ENCODE measurements at regions not wholly inside any gene's neighbourhood (a gene's known extent, or its start where the extent isn't known, plus 50 kb on each side); places are given as distances from the start of the nearest gene placed in this dataset.

GRCh38 chr5:138663561-138663960, 88.4 kb upstream of the HSPA9 start:
- POLR2A ChIA-PET, result interaction anchor here (0.5 to 0.9 kb wide), 2 partner anchors 10 to 14 kb away, joined by 3 to 4 read pairs; no protein-coding TSS in a partner anchor
- CTCF ChIA-PET, result no interaction called here
- Mint-ChIP-seq H3K27me3 (peaks cover 78 to 94% of the 10 kb centered on the region in 2 donors), H3K9me3 (peaks cover 0 to 6% (median 0%) of the 10 kb centered on the region in 5 donors), H3K4me1 (peaks cover 23 to 28% (median 24%) of the 10 kb centered on the region in 3 donors), H3K36me3 (no peaks in the 10 kb centered on the region), H3K27ac (peak overlapping the region in 1 of 8 donors; percentile 15), H3K4me3 (peak overlapping the region in 1 of 7 donors; percentile 20)
- Histone ChIP-seq H3K27me3 (ENCODE audit: insufficient read depth, low read length, poor library complexity, severe bottlenecking) (peaks cover 81% of the 10 kb centered on the region), H3K36me3 (ENCODE audit: insufficient read depth, low read length) (no peaks in the 10 kb centered on the region), H3K27ac (ENCODE audit: low read depth, low read length) (no peak overlapping the region), H3K9me3 (ENCODE audit: low read length) (no peaks in the 10 kb centered on the region), H3K4me3 (ENCODE audit: low read length) (no peak overlapping the region), H3K4me1 (ENCODE audit: insufficient read depth, low read length) (peaks cover 24% of the 10 kb centered on the region)
- no peak for DNase-seq

- peak overlapping the region; percentile 3 for H3K4me3 ChIP-seq (ENCODE audit: low read length)
- POLR2A ChIA-PET, result no interaction called here
- Mint-ChIP-seq H3K4me1 (peaks cover 18 to 22% (median 18%) of the 10 kb centered on the region in 3 donors), H3K36me3 (no peaks in the 10 kb centered on the region), H3K9me3 (peaks cover 0 to 6% (median 0%) of the 10 kb centered on the region in 5 donors), H3K27me3 (peaks cover 75 to 90% of the 10 kb centered on the region in 2 donors), H3K27ac (peak overlapping the region in 3 of 8 donors; percentile 1 to 48 (median 1)), H3K4me3 (peak overlapping the region in 1 of 7 donors; percentile 27)
- CTCF ChIA-PET, result no interaction called here
- peaks cover 18% of the 10 kb centered on the region for H3K4me1 ChIP-seq (ENCODE audit: insufficient read depth, low read length)
- H3K27me3 ChIP-seq (ENCODE audit: insufficient read depth, low read length, poor library complexity, severe bottlenecking), result peaks cover 79% of the 10 kb centered on the region
- H3K9me3 ChIP-seq (ENCODE audit: low read length), result no peaks in the 10 kb centered on the region
- DNase-seq, result peak in 2 of 5 donors; percentile 56 to 57
- no peaks in the 10 kb centered on the region for H3K36me3 ChIP-seq (ENCODE audit: insufficient read depth, low read length)
- no peak overlapping the region for H3K27ac ChIP-seq (ENCODE audit: low read depth, low read length)
These were observed 87.8 kb upstream of the HSPA9 start for GRCh38 chr5:138663009-138663408.

GRCh38 chr5:138662599-138662998, 87.4 kb upstream of the HSPA9 start:
- H3K4me1 Mint-ChIP-seq, result peaks cover 14 to 18% (median 15%) of the 10 kb centered on the region in 3 donors
- H3K27me3 Mint-ChIP-seq, result peaks cover 73 to 87% of the 10 kb centered on the region in 2 donors
- Histone ChIP-seq H3K27me3 (ENCODE audit: insufficient read depth, low read length, poor library complexity, severe bottlenecking) (peaks cover 77% of the 10 kb centered on the region), H3K9me3 (ENCODE audit: low read length) (no peaks in the 10 kb centered on the region), H3K4me3 (ENCODE audit: low read length) (peak overlapping the region; percentile 3), H3K36me3 (ENCODE audit: insufficient read depth, low read length) (no peaks in the 10 kb centered on the region), H3K27ac (ENCODE audit: low read depth, low read length) (no peak overlapping the region), H3K4me1 (ENCODE audit: insufficient read depth, low read length) (peaks cover 15% of the 10 kb centered on the region)
- DNase-seq, result no peak
- H3K9me3 Mint-ChIP-seq, result peaks cover 0 to 6% (median 0%) of the 10 kb centered on the region in 5 donors
- H3K27ac Mint-ChIP-seq, result peak overlapping the region in 3 of 8 donors; percentile 1 to 48 (median 1)
- CTCF ChIA-PET, result no interaction called here
- H3K36me3 Mint-ChIP-seq, result no peaks in the 10 kb centered on the region
- POLR2A ChIA-PET, result no interaction called here
- peak overlapping the region in 1 of 7 donors; percentile 27 for H3K4me3 Mint-ChIP-seq

DNA sequence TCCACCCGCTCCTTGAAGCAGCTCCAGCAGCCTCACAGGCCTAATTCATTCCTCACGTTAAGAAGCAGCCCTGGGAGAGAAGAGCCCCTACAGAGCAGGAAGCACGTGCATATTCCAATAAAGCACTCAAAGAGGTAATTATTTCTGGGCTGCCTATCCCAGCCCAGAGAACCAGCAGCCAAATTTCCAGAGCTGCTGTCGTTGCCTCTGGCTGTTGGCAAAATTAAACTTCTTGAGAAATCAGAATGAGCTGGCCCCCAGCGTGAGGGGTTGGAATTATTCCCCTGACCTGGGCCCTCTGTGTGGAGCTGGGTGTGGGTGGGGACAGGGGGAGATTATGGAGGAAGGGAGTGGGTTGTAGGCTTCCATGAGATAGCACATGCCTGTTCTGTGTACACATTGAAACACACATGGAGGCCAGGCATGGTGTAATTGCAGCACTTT, 86.8 kb upstream of the HSPA9 start:
- H3K36me3 Mint-ChIP-seq, result no peaks in the 10 kb centered on the region
- no peak overlapping the region for H3K4me3 Mint-ChIP-seq
- Histone ChIP-seq H3K9me3 (ENCODE audit: low read length) (no peaks in the 10 kb centered on the region), H3K27ac (ENCODE audit: low read depth, low read length) (no peak overlapping the region), H3K4me1 (ENCODE audit: insufficient read depth, low read length) (peaks cover 15% of the 10 kb centered on the region), H3K4me3 (ENCODE audit: low read length) (no peak overlapping the region), H3K36me3 (ENCODE audit: insufficient read depth, low read length) (no peaks in the 10 kb centered on the region), H3K27me3 (ENCODE audit: insufficient read depth, low read length, poor library complexity, severe bottlenecking) (peaks cover 81% of the 10 kb centered on the region)
- peaks cover 0 to 6% (median 0%) of the 10 kb centered on the region in 5 donors for H3K9me3 Mint-ChIP-seq
- peaks cover 13 to 20% (median 14%) of the 10 kb centered on the region in 3 donors for H3K4me1 Mint-ChIP-seq
- no peak for DNase-seq
- peaks cover 76 to 92% of the 10 kb centered on the region in 2 donors for H3K27me3 Mint-ChIP-seq
- ChIA-PET CTCF (no interaction called here), POLR2A (interaction anchor here (0.6 kb wide), 1 partner anchor 11 kb away, joined by 3 read pairs; no protein-coding TSS in a partner anchor)
- no peak overlapping the region for H3K27ac Mint-ChIP-seq

DNA sequence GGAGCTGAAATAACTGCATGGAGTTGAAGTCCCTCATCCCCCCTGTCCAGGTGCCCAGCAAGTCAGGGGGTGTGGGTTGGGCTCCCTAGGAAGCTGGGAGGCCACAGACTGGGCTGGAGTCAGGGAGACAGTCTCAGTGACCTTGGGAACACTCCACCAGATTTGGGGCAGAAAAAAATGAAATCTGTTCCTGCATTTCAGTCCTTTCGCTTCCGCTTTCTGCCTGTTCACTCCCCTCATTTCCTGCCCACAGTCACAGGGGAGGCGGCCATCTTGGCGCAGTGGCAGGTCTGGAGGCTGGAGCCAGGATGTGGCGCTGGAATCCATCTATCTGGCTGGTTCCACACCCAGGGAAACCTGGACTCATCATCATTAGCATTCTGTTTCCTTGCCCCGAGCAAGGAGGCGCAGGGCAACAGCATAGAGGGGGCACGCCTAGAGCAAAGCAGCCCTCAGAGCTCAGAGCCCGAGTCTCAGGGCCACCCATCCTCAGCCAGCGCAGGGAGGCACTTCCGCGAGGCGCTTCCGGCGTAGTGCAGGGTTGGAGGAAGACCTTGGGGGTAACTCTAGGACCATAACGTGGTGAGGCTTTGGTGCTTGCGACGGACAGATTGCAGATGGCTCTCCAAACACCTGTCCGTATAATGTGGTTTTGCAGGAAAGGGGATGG, 86.2 kb upstream of the HSPA9 start:
- peak overlapping the region in 1 of 8 donors; percentile 21 for H3K27ac Mint-ChIP-seq
- ChIA-PET POLR2A (interaction anchor here (0.6 kb wide), 1 partner anchor 11 kb away, joined by 3 read pairs; no protein-coding TSS in a partner anchor), CTCF (no interaction called here)
- H3K4me1 ChIP-seq (ENCODE audit: insufficient read depth, low read length), result peaks cover 15% of the 10 kb centered on the region
- no peaks in the 10 kb centered on the region for H3K36me3 Mint-ChIP-seq
- H3K9me3 ChIP-seq (ENCODE audit: low read length), result no peaks in the 10 kb centered on the region
- peaks cover 0 to 6% (median 0%) of the 10 kb centered on the region in 5 donors for H3K9me3 Mint-ChIP-seq
- peaks cover 13 to 20% (median 13%) of the 10 kb centered on the region in 3 donors for H3K4me1 Mint-ChIP-seq
- no peak overlapping the region for H3K4me3 ChIP-seq (ENCODE audit: low read length)
- no peak overlapping the region for H3K27ac ChIP-seq (ENCODE audit: low read depth, low read length)
- no peak for DNase-seq
- no peaks in the 10 kb centered on the region for H3K36me3 ChIP-seq (ENCODE audit: insufficient read depth, low read length)
- H3K27me3 Mint-ChIP-seq, result peaks cover 76 to 92% of the 10 kb centered on the region in 2 donors
- peaks cover 81% of the 10 kb centered on the region for H3K27me3 ChIP-seq (ENCODE audit: insufficient read depth, low read length, poor library complexity, severe bottlenecking)
- no peak overlapping the region for H3K4me3 Mint-ChIP-seq

GRCh38 chr5:138660051-138660572, 84.9 kb upstream of the HSPA9 start:
- DNase-seq, result no peak
- H3K27ac ChIP-seq (ENCODE audit: low read depth, low read length), result no peak overlapping the region
- no peaks in the 10 kb centered on the region for H3K36me3 ChIP-seq (ENCODE audit: insufficient read depth, low read length)
- no peaks in the 10 kb centered on the region for H3K36me3 Mint-ChIP-seq
- H3K4me3 ChIP-seq (ENCODE audit: low read length), result no peak overlapping the region
- ChIA-PET CTCF (no interaction called here), POLR2A (no interaction called here)
- H3K4me1 Mint-ChIP-seq, result peaks cover 16 to 23% (median 18%) of the 10 kb centered on the region in 3 donors
- H3K27ac Mint-ChIP-seq, result peak overlapping the region in 1 of 8 donors; percentile 9
- no peaks in the 10 kb centered on the region for H3K9me3 ChIP-seq (ENCODE audit: low read length)
- peaks cover 0 to 4% (median 0%) of the 10 kb centered on the region in 5 donors for H3K9me3 Mint-ChIP-seq
- peaks cover 69 to 91% of the 10 kb centered on the region in 2 donors for H3K27me3 Mint-ChIP-seq
- H3K27me3 ChIP-seq (ENCODE audit: insufficient read depth, low read length, poor library complexity, severe bottlenecking), result peaks cover 83% of the 10 kb centered on the region
- no peak overlapping the region for H3K4me3 Mint-ChIP-seq
- peaks cover 19% of the 10 kb centered on the region for H3K4me1 ChIP-seq (ENCODE audit: insufficient read depth, low read length)

- H3K36me3 ChIP-seq (ENCODE audit: insufficient read depth, low read length), result no peaks in the 10 kb centered on the region
- Mint-ChIP-seq H3K36me3 (no peaks in the 10 kb centered on the region), H3K9me3 (peaks cover 0 to 4% (median 0%) of the 10 kb centered on the region in 5 donors), H3K4me1 (peaks cover 22 to 29% (median 23%) of the 10 kb centered on the region in 3 donors), H3K27me3 (peaks cover 69 to 91% of the 10 kb centered on the region in 2 donors), H3K4me3 (no peak overlapping the region), H3K27ac (no peak overlapping the region)
- H3K4me3 ChIP-seq (ENCODE audit: low read length), result no peak overlapping the region
- ChIA-PET CTCF (no interaction called here), POLR2A (no interaction called here)
- DNase-seq, result no peak
- H3K27ac ChIP-seq (ENCODE audit: low read depth, low read length), result no peak overlapping the region
- peaks cover 80% of the 10 kb centered on the region for H3K27me3 ChIP-seq (ENCODE audit: insufficient read depth, low read length, poor library complexity, severe bottlenecking)
- no peaks in the 10 kb centered on the region for H3K9me3 ChIP-seq (ENCODE audit: low read length)
- peaks cover 24% of the 10 kb centered on the region for H3K4me1 ChIP-seq (ENCODE audit: insufficient read depth, low read length)
These were observed 84.4 kb upstream of the HSPA9 start for GRCh38 chr5:138659561-138659960.

DNA sequence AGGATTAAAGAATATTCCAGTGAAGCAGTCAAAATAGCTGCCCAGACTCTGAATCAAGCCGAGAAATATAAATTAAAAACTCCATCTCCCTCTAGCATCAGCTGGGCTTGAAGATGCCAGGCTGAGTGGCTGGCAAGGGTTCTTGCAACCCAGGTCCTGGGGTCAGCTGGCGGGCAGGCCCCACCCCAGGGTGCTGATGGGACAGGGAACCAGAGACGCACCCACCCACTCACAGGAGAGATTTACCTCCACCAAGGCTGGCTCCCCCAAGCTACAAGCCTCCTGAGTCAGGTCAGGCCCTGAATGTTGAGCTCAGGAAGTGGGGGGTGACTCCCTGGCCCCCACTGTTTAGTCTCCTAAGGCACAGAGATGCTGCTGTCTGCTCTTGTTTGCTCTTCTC, 83.9 kb upstream of the HSPA9 start:
- ChIA-PET CTCF (no interaction called here), POLR2A (no interaction called here)
- peaks cover 76% of the 10 kb centered on the region for H3K27me3 ChIP-seq (ENCODE audit: insufficient read depth, low read length, poor library complexity, severe bottlenecking)

More for the DNA sequence above, 83.9 kb upstream of the HSPA9 start:
- Mint-ChIP-seq H3K36me3 (no peaks in the 10 kb centered on the region), H3K4me1 (peaks cover 26 to 31% (median 27%) of the 10 kb centered on the region in 3 donors), H3K27me3 (peaks cover 71 to 91% of the 10 kb centered on the region in 2 donors), H3K4me3 (no peak overlapping the region), H3K9me3 (peaks cover 0 to 7% (median 0%) of the 10 kb centered on the region in 5 donors), H3K27ac (no peak overlapping the region)
- Histone ChIP-seq H3K9me3 (ENCODE audit: low read length) (no peaks in the 10 kb centered on the region), H3K36me3 (ENCODE audit: insufficient read depth, low read length) (no peaks in the 10 kb centered on the region), H3K27ac (ENCODE audit: low read depth, low read length) (no peak overlapping the region), H3K4me1 (ENCODE audit: insufficient read depth, low read length) (peaks cover 28% of the 10 kb centered on the region), H3K4me3 (ENCODE audit: low read length) (no peak overlapping the region)
- DNase-seq, result no peak
